GM19372 (cell line): ENCODE measurements at regions not wholly inside any gene's neighbourhood (a gene's known extent, or its start where the extent isn't known, plus 50 kb on each side); places are given as distances from the start of the nearest gene placed in this dataset.

Source experiments
- ATAC-seq: cut with Tn5 transposase; IDR thresholded peaks from one replicate; pipeline ENCODE4 v1.9.1; 2021; ENCODE audit warnings: mild to moderate bottlenecking, low read depth, moderate library complexity; ENCODE audit not compliant: unreplicated experiment

GRCh38 chr12:3973973-3974644, 100.9 kb upstream of the PARP11 start:
- ATAC-seq: no peak

GRCh38 chr12:3973269-3973884, 100.2 kb upstream of the PARP11 start:
- no peak for ATAC-seq

- no peak for ATAC-seq
These were observed 99.4 kb upstream of the PARP11 start for GRCh38 chr12:3972576-3972975.

- ATAC-seq: no peak
These were observed 95.3 kb upstream of the PARP11 start for GRCh38 chr12:3968523-3968922.

- no peak for ATAC-seq
These were observed 94.5 kb upstream of the PARP11 start for GRCh38 chr12:3967556-3968160.

- no peak for ATAC-seq
These were observed 93.2 kb upstream of the PARP11 start for GRCh38 chr12:3966376-3966775.

GRCh38 chr12:3965046-3965445, 91.8 kb upstream of the PARP11 start:
- no peak for ATAC-seq

GRCh38 chr12:3964439-3964838, 91.2 kb upstream of the PARP11 start:
- ATAC-seq: no peak

- no peak for ATAC-seq
These were observed 89.7 kb upstream of the PARP11 start for GRCh38 chr12:3962631-3963483.

GRCh38 chr12:3961591-3961990, 88.4 kb upstream of the PARP11 start:
- ATAC-seq: no peak

- no peak for ATAC-seq
These were observed 86.8 kb upstream of the PARP11 start for GRCh38 chr12:3959799-3960560.

- no peak for ATAC-seq
These were observed 85.3 kb upstream of the PARP11 start for GRCh38 chr12:3958534-3958933.

GRCh38 chr12:3951380-3952135, 78.4 kb upstream of the PARP11 start:
- ATAC-seq: no peak

- ATAC-seq: no peak
These were observed 77.6 kb upstream of the PARP11 start for GRCh38 chr12:3950714-3951320.

- ATAC-seq: no peak
These were observed 74.6 kb upstream of the PARP11 start for GRCh38 chr12:3947781-3948180.

- no peak for ATAC-seq
These were observed 72.5 kb upstream of the PARP11 start for GRCh38 chr12:3945671-3946070.

GRCh38 chr12:3944620-3945019, 71.4 kb upstream of the PARP11 start:
- ATAC-seq: no peak

GRCh38 chr12:3938042-3938544, 64.9 kb upstream of the PARP11 start:
- ATAC-seq: no peak

- no peak for ATAC-seq
These were observed 61.9 kb upstream of the PARP11 start for GRCh38 chr12:3935078-3935477.
